HG03025 (cell line): ENCODE measurements at regions not wholly inside any gene's neighbourhood (a gene's known extent, or its start where the extent isn't known, plus 50 kb on each side); places are given as distances from the start of the nearest gene placed in this dataset.
"Not testable (repeated sequence)": the region's sequence is repeated elsewhere in the genome, so short reads cannot be mapped to it uniquely, and the experiment has no call there.

Experiments
- ATAC-seq: cut with Tn5 transposase; IDR thresholded peaks from one replicate; pipeline ENCODE4 v1.9.1; 2021; ENCODE audit warnings: mild to moderate bottlenecking, moderate library complexity; ENCODE audit not compliant: unreplicated experiment, low FRiP score

- ATAC-seq: not testable (repeated sequence)
Observed at GRCh38 chr21:27893619-27894018, 926.7 kb upstream of the ADAMTS5 start.

- ATAC-seq: not testable (repeated sequence)
Observed at GRCh38 chr21:27891495-27891894, 924.6 kb upstream of the ADAMTS5 start.

GRCh38 chr21:27887808-27888455 lies 921.0 kb upstream of the ADAMTS5 start:
- ATAC-seq: not testable (repeated sequence)

GRCh38 chr21:27885296-27885711 lies 918.4 kb upstream of the ADAMTS5 start:
- ATAC-seq: no peak

GRCh38 chr21:27881331-27881730 lies 914.4 kb upstream of the ADAMTS5 start:
- not testable (repeated sequence) for ATAC-seq

GRCh38 chr21:27872411-27872810 lies 905.5 kb upstream of the ADAMTS5 start:
- not testable (repeated sequence) for ATAC-seq

- ATAC-seq: not testable (repeated sequence)
Observed at GRCh38 chr21:27870755-27871154, 903.9 kb upstream of the ADAMTS5 start.

- ATAC-seq: not testable (repeated sequence)
Observed at GRCh38 chr21:27860314-27860955, 893.5 kb upstream of the ADAMTS5 start.

- ATAC-seq: not testable (repeated sequence)
Observed at GRCh38 chr21:27858053-27858825, 891.4 kb upstream of the ADAMTS5 start.

- ATAC-seq: not testable (repeated sequence)
Observed at GRCh38 chr21:27856988-27857387, 890.1 kb upstream of the ADAMTS5 start.

- ATAC-seq: no peak
Observed at GRCh38 chr21:27841084-27841672, 874.3 kb upstream of the ADAMTS5 start.

- ATAC-seq: no peak
Observed at GRCh38 chr21:27840262-27840661, 873.4 kb upstream of the ADAMTS5 start.

- no peak for ATAC-seq
Observed at GRCh38 chr21:27839512-27840115, 872.7 kb upstream of the ADAMTS5 start.

GRCh38 chr21:27838573-27838972 lies 871.7 kb upstream of the ADAMTS5 start:
- ATAC-seq: no peak

- ATAC-seq: no peak
Observed at GRCh38 chr21:27837936-27838335, 871.0 kb upstream of the ADAMTS5 start.

- ATAC-seq: no peak
Observed at GRCh38 chr21:27833298-27833697, 866.4 kb upstream of the ADAMTS5 start.

- ATAC-seq: no peak
Observed at GRCh38 chr21:27831816-27832569, 865.1 kb upstream of the ADAMTS5 start.

- no peak for ATAC-seq
Observed at GRCh38 chr21:27831177-27831576, 864.3 kb upstream of the ADAMTS5 start.

- ATAC-seq: no peak
Observed at GRCh38 chr21:27827972-27828371, 861.1 kb upstream of the ADAMTS5 start.

GRCh38 chr21:27825035-27825434 lies 858.1 kb upstream of the ADAMTS5 start:
- no peak for ATAC-seq
